Stimulated activated CD8-positive, alpha-beta memory T cell treated with anti-CD3 and anti-CD28 coated beads, Interleukin-7, amount 100 ng/mL, for 24 hours (primary cell): ENCODE measurements at regions not wholly inside any gene's neighbourhood (a gene's known extent, or its start where the extent isn't known, plus 50 kb on each side); places are given as distances from the start of the nearest gene placed in this dataset.

Experiments
- DNase-seq: peaks from one replicate; pipeline ENCODE4 v3.0.0-alpha.2; 2020; ENCODE audit warnings: low read depth

DNA sequence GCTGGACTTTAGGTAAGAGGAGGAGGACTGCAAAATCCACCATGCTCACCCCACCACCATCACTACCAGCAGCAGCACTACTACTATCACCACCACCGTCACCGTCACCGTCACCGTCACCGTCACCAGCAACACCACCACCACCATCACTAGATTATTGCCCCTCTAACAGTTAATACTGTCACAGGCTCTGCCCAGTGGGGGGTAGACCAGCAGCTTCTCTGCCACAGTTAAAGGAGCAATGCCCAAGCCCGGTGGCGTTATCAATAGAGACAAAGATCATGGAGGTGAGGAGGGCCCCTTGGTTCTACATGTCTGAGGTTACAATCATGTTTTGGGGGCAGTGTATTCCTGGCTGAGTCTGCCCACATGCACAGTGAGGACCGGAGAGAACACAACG is 184.4 kb upstream of the DYNLRB2 start:
- no peak for DNase-seq

DNA sequence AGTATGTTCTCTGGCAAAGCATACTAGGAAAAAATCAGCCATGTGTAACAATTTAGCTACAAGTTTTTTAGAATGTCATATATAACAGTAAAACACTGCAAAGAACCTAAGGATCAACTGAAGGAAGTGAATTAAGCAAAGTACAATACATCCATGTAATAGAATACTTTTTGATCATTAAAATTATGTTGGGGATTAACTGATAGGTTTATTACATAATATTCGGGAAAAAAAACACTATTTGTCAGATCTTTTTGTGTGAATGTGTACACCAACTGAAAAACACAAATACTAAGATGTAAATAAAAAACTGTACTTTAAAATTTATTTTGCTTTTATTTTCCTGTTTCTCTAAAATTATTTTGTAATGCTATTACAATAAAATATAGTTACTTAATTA is 185.5 kb upstream of the DYNLRB2 start:
- DNase-seq, result no peak

DNA sequence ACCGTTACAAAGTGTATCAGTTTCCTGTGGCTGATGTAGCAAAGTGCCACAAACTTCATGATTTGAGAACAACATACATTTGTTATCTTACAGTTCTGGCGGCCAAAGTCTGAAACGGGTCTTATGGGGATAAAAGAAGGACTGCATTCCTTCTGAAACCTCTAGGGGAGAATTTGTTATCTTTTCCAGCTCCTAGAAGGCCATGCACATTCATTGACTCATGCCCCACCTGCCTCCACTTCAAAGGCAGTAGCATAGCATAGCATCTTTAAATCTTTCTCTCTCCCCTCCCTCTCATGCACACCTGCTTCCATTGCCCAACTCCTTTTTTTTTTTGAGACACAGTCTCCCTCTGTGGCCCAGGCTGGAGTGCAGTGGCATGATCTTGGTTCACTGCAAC is 190.7 kb upstream of the DYNLRB2 start:
- no peak for DNase-seq

DNA sequence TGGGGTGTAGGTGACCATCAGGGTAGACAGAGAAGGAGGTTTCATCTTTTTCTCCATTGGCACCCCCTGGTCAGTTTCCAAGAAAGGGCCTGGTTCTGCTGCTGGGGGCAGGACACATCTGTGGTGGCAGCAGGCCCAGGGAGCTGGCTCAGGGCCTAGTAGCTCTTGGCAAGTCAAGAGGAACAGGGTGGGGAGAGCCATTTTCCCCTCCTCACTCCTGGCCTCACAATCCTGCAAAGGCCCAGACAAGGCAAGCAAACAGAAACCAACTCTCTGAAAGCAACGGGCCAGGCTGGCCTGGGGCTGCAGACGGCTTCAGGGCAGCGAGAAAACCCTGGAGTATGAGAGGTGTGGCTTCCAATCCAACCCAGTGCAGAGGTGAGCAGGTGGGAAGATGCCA is 192.9 kb upstream of the DYNLRB2 start:
- no peak for DNase-seq

DNA sequence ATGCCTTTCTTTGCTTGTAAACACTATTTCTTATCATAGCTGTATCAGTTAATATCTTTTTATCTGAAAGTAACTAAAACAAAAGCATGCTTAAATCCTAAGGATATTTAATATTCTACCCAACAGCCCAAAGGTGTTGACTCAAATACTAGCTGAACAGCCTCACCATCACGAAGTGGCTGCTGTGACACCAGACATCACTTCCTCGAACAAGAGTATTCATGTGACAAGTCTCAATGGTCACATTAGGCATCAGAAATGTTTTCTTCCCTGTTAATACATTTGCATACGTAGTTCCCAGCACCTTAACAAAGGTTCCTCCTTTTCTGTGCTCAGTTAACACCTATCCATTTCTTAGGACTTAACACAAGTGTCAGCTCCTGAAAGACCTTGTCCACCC is 193.8 kb upstream of the DYNLRB2 start:
- DNase-seq, result no peak

DNA sequence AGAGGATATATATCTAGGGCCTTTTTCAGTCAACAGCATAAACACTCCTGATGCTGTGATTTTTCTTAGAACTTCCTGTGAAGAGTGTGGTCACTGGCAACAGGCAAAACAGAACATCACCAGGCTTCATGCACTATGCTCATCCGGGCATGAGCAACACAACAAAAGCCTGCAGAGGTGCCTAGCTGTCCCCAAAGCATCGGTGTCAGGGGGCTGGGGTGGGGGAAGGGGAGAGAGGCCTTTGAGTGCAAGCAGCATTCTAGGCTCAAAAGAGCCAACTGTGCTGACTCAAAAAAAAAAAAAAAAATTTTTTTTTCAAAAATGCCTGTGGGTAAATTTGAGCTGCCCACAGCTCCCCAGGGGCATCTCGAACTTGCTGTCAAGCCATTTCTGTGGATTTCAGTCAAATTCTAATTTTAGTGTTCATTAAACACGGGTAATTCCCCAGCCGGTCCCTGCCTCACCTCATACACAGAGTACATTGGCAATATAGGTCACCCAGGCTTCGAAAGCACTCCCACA is 194.6 kb upstream of the DYNLRB2 start:
- no peak for DNase-seq

DNA sequence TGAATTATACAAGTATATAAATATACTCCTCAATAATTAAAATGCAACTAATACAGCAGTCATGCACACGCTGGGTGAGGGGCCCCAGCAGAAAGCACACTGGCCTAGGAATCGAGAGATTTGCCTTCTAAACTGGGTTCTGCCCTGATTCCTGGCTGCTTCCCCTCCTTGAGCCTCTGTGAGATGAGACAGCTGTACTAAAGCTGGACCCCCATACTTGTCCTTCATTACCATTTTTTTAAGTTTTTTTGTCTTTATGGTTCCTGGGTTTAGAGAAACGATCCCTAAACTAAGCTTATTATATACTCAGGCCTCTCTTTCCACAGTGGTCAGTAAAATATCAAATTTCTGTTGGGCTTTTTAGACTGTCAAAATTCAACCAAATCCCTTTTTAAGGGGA is 195.1 kb upstream of the DYNLRB2 start:
- DNase-seq, result no peak

DNA sequence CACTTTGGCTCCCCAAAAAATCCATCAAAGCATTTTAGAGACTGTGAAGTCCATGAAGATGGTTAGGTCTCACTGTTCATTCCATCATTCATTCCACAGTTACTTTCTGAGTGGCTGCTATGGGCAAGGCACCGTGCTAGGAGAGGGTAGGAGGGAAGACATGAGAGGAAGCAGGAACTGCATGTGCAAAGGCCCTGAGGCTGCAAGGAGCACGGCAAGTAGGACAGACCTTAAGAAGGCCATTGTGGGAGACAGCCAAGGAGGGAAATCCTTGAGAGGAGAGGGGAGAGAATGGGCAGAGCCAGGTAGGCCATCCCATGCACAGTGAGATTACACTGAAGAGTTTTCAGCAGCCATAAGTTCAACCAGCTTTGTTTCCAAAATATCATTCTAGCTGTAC is 196.2 kb upstream of the DYNLRB2 start:
- no peak for DNase-seq

DNA sequence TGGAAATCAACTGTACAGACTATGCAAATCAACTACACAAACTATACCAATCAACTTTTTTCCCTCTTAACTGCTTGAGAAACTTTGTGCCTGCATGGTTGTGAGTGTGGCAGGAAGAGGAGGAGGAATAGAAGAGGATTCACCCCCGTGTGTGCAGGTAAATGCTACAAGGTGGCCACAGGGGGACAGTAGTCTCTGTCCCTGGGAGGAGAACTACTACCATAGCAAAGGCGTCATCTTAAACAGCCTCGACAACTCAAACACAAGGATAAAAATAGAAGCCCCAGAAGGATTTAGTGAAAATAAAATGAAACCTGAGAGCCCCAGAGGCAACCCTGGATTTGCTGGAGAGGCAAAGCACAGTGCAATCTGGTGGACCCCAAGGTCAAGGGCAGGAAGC is 199.5 kb upstream of the DYNLRB2 start:
- DNase-seq, result no peak

DNA sequence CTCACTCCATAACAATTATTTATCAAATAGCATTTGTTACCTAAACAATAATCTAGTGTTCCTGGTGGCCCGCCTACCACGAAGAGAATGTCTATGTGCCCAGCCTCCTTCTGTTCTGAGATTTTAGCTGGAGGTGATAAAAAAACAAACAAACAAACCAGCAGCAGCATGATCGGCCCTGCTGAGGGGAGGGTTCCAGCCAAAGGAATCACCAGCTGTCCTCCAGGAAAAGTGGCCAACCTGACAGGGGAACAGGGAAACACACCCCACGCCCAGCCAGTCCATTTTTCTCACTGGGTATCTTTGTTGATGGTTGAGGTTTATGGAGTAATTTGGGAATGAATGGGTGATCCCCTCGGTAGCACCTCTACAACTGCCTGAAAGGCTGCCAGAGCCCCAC is 203.0 kb upstream of the DYNLRB2 start:
- DNase-seq, result no peak

DNA sequence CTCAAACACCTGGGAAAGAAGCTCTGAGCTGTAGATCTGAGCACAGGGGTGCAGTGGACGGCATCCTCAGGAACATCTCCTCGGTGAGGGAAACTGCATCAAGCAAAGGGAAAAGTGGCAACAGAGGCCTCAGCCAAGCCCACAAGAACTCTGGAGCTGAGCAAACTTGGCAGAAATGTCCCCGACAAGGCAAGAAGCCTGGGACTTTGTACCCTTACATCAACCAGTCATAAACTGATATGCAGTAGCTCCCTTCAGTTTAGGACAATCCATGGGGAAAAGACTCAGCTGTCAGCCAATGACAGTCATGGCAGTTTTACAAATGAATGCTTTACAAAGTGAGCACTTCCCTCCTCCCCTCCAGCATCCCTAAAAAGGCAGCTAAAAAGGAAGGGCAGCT is 210.0 kb upstream of the DYNLRB2 start:
- no peak for DNase-seq

DNA sequence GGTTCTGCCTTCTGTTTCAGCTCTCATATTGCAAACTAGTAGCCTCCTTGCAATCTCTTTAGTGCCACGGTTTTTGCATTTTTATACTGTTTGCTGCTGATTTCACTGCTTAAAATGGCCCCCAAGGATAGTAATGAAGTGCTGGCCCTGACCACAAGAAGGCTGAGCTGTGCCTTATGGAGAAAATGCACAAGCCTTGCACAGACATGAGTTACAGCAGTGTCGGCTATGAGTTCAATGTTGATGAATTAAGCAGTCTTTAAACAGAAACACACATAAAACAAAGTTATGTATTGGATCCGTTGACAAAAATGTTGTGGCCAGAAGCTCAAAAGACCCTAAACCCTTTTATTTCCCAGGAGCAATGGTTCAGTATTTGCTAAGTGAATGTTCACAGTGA is 210.6 kb upstream of the DYNLRB2 start:
- DNase-seq, result no peak

DNA sequence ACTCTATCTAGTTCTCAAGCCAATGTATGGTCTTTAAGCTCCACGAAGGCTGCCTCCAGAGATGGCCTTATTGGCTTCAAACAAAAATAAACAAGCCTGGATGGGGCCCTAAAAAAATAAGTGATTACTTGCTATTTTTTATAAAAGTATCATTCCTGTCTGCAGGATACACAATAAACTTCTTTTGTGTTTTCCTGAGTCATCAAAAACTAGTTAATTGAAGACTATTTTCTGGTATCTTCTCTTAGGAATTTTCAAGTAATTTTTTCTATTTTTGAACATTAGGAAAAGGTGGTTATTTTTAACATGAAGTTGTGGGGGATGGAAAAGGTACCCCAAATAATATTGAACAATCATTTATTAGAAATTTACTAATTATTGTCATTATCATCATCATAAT is 213.1 kb upstream of the DYNLRB2 start:
- no peak for DNase-seq

DNA sequence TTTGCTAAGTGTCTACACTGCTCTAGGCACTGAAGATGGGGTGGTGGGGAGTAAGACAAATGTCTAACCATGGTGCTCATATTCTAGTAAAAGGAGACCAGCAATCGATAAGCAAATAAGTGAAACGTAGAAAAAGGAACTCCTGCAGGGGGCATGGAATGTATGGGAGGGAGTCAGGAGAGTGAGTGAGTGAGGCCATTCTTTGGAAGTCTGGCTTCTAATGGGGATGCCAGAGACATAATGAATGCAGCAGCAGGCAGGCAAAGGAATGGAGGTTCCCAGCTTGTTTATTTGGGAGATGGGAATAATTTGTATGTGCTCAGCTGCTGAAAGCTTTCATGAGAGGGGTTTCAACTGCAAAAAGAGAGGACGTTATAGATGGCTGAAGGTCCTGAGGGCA is 216.4 kb upstream of the DYNLRB2 start:
- no peak for DNase-seq

DNA sequence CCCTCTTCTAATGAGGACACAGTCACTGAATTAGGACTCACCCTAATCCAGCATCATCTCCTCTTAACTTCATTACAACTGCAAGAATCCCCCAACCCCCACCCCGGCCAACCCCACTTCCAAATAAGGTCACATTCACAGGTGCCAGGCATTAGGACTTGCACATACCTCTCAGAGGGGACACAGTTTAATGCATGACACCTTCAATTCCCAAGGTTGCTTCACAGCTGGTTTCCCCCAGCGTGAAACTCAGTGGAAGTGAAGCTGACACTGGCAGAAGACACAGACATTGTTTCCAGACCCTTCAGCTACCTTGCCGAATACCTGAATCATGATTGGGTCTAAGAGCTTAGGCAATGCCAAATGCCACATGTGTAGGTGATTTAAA is 217.0 kb upstream of the DYNLRB2 start:
- DNase-seq, result no peak

DNA sequence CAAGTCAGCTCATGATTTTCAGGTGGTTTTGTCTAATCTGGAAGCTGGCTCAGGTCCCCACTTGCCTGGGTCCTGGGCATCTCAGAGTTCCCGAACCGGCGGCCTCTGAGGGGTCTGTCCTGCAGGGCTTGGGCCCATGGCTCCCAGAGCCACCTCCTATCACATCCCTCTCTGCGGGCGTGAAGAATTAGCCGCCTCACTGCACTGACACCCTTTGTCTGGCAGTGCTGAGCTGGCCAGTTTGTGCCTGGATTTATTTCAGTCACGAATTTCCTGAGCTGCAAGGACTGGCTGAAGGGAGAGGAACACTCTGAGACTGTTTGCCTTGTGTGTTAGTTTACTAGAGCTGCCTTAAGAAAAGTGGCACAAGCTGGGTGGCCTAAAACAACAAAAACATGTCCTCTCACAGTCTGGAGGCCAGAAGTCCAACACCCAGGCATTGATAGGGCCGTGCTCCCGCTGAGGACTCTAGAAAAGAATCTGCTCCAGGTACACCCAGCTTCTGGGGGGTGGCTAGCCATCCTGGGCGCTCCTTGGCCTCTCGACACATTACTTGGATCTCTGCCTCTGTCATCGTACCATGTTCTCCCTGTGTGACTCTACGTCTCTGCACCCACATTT is 217.5 kb upstream of the DYNLRB2 start:
- DNase-seq, result no peak

DNA sequence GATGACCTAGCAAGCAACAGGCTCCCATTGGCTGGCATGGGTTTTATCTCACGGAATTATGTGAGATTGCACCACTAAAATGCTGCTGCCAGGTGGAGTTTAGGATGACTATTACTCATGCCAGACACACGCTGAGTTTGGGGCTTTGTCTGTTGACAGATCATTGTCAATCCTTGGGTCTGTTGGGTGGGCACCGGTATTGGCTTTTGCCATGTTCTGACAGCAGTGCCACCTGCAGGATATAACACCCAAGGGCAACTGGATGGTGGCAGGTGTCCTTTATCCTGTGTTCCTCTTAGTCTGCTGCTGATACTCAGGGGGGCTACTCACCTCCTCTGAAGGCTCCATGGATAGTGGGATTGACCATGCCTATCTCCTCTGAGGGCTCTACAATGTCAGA is 221.6 kb upstream of the DYNLRB2 start:
- DNase-seq, result no peak

DNA sequence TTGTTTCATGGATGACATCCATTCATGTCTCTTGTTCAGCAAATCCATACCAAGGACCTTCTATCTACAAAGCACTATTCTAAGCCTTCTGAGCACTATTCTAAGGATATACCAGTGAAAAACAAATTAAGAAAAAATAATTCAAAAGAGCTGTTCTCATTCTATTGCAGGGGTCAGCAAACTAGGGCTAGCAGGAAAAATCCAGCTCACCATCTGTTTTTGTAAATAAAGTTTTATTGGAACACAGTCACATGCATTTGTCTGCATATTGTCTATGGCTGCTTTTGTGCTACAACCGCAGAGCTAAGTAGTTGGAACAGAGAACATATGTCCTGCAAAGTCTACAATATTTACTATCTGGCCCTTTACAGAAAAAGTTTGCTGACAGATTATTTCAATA is 222.7 kb upstream of the DYNLRB2 start:
- no peak for DNase-seq

DNA sequence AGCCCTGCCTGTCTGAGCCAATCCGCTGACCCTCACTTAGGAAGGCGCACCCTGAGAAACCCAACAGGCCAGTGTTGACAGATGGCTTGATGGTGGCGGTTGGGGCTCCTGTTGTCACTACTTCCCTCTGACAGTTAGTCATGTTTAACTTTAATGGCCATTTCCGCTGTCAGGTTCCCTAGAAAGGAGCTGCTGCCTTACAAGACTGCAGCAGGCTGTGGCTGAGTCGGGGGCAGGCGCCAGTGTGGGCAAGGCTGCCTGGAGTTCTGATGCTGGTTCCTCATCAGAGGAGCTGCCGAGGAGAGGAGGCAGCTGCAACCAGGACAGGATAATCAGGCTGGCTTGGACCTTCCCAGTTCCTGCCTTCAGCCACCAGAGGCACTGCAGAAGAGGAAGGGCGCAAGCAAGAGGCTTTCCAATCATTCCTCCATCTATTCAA is 223.2 kb upstream of the DYNLRB2 start:
- DNase-seq, result no peak

DNA sequence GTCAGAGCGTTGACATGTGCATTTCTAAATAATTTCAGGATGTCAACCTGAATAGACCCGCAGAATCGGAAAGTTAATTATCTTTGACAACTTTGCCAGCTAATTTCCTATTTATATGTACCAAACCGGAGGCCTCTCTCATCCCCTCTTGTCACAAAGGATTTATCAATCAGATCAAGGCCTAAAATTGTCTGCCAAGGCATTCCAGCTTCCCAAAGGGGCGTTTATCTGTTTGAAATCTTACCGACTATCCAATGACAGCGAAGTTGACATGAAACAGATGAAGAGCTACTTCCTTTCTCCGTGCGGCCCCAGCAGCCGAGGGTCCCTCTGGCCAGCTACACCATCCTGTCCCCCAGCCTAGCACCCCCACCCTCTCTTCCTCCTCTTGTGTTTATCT is 223.7 kb upstream of the DYNLRB2 start:
- no peak for DNase-seq

DNA sequence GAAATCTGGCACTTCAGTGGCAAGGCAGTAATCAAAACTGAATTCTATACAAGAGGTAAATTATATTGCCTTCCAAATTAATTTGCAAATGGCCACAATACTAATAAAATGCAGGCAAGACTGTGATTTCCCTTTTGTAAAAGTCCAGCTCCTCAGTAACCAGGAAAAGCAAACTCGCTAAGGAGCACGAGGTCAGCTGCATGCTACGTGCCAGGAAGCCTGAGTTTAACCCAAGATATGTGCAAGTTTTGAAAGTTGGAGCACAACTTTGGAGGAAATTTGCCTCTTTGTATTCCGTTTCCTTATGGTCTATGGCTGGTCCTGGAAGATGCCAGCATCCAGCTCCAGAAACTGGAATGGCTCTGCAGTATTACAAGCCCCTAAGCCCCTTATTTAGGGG is 226.8 kb upstream of the DYNLRB2 start:
- no peak for DNase-seq

DNA sequence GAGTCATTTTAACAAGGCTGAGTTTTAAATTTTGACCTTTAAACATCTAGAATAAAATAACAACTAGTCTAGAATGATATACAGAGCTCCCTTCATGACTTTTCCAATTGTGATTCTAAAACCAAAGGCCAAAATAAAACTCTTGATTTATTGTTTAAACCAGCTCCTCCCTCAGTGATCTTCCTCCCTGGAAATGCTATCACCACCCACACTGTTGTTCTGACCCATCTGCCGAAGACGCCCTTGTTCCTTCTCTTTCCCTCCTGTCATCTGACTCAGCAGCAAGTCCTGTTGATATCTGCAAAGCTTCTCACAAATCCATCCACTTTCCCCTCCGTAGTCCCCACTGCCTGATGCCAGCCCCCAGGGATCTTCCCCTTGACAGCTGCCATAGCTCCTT is 231.6 kb upstream of the DYNLRB2 start:
- no peak for DNase-seq

DNA sequence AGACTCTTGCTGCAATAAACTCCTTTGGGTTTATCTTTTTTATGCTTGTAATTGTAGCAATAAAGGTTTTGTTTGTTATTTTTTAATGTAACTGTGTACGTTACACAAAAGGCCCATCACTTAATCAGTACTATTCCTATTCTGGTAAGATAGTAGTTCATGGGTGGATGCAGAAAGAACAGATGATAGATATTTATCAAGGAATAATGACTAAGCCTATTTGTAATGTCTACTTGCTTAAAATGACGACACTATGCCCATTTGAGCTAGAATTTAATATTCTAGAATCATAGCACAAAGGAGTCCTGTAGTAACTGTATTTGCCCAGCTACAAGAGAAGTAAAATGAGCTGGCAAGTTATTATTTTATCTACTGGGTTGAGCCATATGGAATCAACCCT is 235.4 kb upstream of the DYNLRB2 start:
- DNase-seq, result no peak

DNA sequence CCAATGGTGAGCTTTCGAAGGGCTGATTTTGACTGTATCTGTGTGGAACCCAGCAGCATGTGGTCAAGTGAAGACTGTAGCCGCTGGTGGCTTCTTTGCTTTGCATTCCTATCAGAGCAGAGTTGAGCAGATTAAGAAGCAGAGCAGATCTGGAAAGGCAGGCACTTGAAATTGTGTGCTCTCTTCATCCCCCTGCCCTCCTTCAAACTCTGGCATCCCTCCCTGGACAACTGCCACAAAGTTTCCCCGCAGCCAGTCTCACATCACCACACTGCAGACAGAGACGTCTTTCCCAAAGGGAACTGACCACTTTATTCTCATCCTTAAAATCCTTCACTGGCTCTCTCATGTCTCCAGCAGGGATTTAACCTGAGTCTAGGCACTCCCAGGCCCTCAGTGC is 237.1 kb upstream of the DYNLRB2 start:
- DNase-seq, result no peak

DNA sequence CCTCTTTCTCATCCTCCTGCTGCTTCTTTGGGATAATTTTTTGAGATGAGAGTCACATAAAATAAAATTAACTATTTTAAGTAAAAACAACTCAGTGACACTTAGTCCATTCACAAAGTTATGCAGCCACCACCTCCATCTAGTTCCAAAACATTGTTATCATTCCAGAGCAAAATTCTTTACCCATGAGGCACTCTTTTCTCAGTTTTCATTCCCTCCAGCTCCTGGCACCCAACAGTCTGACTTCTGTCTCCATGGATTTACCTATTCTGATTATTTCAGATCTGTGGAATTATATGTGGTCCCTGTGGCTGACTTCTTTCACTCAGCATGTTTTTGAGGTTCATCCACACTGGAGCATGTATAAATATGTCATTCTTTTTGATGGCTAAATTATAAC is 239.9 kb upstream of the DYNLRB2 start:
- DNase-seq, result no peak
